Central memory CD8-positive, alpha-beta T cell (primary cell): ENCODE measurements at regions not wholly inside any gene's neighbourhood (a gene's known extent, or its start where the extent isn't known, plus 50 kb on each side); places are given as distances from the start of the nearest gene placed in this dataset.
"Not testable (repeated sequence)": the region's sequence is repeated elsewhere in the genome, so short reads cannot be mapped to it uniquely, and the experiment has no call there.

Experiments
- ATAC-seq: fragments of 150-1000 bp; cut with Tn5 transposase; replicated peaks from 2 replicates; pipeline ENCODE4 v1.10.0; 2022; ENCODE audit warnings: mild to moderate bottlenecking, moderate FRiP score, moderate number of reproducible peaks; ENCODE audit not compliant: poor library complexity, severe bottlenecking; ENCODE audit errors: extremely low read depth
- DNase-seq, 2 donors: peaks; one replicate each; pipeline ENCODE4 v3.0.0; 2021; ENCODE audit warnings: low spot score in 2 of 2
- H3K27ac Mint-ChIP-seq: one replicate; pipeline ENCODE4 v1.8.0; 2022; ENCODE audit warnings: low read depth, mild to moderate bottlenecking, moderate library complexity, mixed read lengths
- H3K27me3 Mint-ChIP-seq: one replicate; pipeline ENCODE4 v1.8.0; 2022; ENCODE audit warnings: mixed read lengths
- H3K36me3 Mint-ChIP-seq: one replicate; pipeline ENCODE4 v1.8.0; 2022; ENCODE audit warnings: mild to moderate bottlenecking, moderate library complexity, mixed read lengths; ENCODE audit not compliant: insufficient read depth
- H3K4me1 Mint-ChIP-seq: one replicate; pipeline ENCODE4 v1.8.0; 2022; ENCODE audit warnings: mixed read lengths
- H3K4me3 Mint-ChIP-seq: one replicate; pipeline ENCODE4 v1.8.0; 2022; ENCODE audit warnings: mild to moderate bottlenecking, moderate library complexity, mixed read lengths
- H3K9me3 Mint-ChIP-seq: one replicate; pipeline ENCODE4 v1.8.0; 2022; ENCODE audit warnings: mixed read lengths

DNA sequence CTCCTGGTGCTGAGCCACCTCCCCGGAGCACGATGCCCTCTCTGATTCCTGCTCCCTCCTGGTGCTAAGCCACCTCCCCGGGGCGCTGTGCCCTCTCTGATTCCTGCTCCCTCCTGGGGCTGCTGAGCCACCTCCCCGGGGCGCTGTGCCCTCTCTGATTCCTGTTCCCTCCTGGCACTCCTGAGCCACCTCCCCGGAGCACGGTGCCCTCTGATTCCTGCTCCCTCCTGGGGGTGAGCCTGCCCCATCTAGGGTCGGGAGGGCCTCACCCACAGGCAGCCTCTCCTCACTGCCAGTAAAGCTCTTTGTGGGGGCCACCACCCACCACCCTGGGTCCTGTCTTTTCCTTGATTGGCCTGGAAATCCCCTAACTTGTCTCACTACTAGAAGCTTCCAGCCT is 327.6 kb upstream of the SFSWAP start:
- no peak for ATAC-seq
- H3K4me3 Mint-ChIP-seq: no peak overlapping the region
- no peaks in the 10 kb centered on the region for H3K36me3 Mint-ChIP-seq
- H3K27me3 Mint-ChIP-seq: peaks cover 8% of the 10 kb centered on the region
- H3K4me1 Mint-ChIP-seq: no peaks in the 10 kb centered on the region
- no peak for DNase-seq
- H3K27ac Mint-ChIP-seq: no peak overlapping the region
- no peaks in the 10 kb centered on the region for H3K9me3 Mint-ChIP-seq

DNA sequence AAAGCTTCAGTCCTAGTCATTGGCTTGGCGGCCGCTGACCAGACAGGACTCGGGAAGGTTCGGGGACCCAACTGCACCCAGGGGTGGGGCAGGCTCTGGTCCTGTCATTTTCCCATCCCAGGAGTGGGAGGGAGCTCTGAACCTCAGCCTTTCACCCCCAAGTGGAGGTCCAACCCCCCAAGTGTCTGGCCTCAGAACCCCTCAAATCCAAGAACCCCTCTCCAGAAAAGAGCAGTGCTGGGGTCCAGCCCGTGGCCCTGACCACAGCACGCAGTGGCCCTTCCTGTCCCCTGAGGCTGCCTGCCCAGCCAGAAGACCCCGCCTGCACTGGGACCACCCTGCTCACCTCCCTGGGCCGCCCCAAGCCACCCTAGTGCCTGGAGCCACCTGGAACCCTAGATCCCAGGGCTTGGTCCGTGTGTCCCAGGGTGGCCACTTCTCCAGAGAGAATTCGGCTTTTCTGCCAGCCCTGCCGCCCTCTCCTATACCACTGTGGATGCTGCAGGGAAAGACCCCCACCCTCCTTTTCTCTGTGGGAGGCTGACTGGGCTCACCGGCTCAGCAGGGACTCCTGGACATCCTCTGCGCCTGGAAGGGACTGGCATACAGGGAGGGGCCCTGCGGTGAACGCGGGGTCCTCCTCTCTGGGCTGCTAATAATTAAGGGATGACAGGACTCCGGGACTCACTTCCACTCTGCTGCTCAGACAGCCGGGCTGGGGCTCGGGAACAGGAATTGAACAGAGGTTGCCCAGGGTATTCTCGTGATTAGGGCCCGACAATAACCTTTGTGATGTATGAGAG is 326.9 kb upstream of the SFSWAP start:
- ATAC-seq (no peak), DNase-seq (no peak)
- Mint-ChIP-seq H3K27me3 (peaks cover 8% of the 10 kb centered on the region), H3K9me3 (no peaks in the 10 kb centered on the region), H3K36me3 (no peaks in the 10 kb centered on the region), H3K4me3 (no peak overlapping the region), H3K4me1 (no peaks in the 10 kb centered on the region), H3K27ac (no peak overlapping the region)

DNA sequence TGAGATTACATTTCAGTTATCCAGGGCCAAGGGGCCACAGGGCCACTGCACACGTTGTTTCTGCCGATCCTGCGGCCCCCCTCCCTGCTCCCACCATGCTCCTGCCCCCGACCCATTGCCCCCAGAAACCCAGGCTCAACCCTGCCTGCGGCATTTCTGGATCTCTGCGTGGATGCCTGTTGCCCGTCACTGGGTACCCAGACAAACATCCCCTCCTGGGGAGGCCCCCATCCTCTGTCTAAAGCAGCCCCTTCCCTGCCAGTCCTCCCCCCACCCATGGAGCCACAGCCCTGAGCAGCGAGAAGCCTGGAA is 326.4 kb upstream of the SFSWAP start:
- H3K27ac Mint-ChIP-seq: no peak overlapping the region

DNA sequence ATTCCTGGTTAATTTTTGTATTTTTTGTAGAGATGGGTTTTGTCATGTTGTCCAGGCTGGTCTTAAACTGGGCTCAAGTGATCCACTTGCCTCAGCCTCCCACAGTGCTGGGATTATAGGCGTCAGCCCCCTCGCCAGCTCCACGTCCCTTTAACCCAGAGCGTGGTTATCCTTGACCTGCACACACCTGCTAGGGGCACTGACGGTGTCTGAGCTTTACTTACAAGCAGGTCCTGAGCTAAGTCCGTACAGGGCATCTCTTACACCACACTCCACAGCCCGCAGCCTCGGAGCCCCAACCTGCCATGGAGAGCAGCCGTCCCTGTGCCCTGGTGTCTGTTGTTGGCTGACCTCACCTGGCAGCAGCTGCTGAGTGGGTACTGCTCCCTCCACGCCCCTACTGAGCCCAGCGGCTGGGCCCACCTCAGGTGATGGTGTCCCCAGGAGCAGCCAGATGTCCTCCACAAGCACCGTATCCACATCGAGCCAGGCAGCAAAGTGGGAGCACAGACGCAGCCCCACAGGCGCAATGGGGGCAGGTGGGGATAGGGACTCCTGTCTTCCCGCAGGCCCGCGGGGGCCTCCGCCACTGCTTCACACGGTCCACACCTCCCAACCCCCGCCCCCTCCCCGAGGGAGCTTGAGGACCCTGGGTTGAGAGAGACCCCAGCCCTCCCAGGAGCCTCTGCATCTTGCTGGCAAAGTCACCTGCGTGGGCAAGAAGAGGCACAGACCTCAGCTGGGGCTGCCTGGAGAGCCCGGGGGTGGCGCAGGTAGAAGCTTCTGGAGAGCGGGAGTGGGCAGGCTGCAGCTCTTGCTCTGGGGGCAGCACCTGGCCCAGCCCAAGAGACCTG is 325.4 kb upstream of the SFSWAP start:
- H3K36me3 Mint-ChIP-seq: no peaks in the 10 kb centered on the region
- no peak for DNase-seq
- ATAC-seq: no peak
- H3K4me1 Mint-ChIP-seq: no peaks in the 10 kb centered on the region
- H3K27ac Mint-ChIP-seq: no peak overlapping the region
- H3K27me3 Mint-ChIP-seq: peaks cover 8% of the 10 kb centered on the region
- H3K9me3 Mint-ChIP-seq: no peaks in the 10 kb centered on the region
- no peak overlapping the region for H3K4me3 Mint-ChIP-seq

More for the DNA sequence above, 326.4 kb upstream of the SFSWAP start:
- H3K4me3 Mint-ChIP-seq: no peak overlapping the region
- ATAC-seq (no peak), DNase-seq (no peak)
- H3K27me3 Mint-ChIP-seq: peaks cover 8% of the 10 kb centered on the region
- no peaks in the 10 kb centered on the region for H3K36me3 Mint-ChIP-seq
- no peaks in the 10 kb centered on the region for H3K4me1 Mint-ChIP-seq
- H3K9me3 Mint-ChIP-seq: no peaks in the 10 kb centered on the region

DNA sequence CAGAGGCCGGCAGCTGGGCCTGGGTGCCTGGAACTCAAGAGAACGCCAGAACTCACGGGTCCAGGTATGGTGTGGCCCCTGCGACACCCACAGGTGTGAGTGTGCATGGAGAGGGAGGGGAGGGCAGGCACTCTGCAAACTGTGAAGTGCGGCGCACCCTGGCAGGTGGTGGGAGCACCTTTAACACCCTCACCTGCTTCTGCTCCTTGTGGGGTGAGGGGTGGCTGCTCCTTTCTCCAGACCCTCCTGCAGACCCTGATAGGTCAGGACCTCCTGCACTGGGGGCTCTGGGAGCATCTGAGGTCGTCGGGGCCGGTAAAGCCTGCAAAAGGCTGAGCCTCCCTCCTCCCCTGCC is 324.7 kb upstream of the SFSWAP start:
- Mint-ChIP-seq H3K4me3 (no peak overlapping the region), H3K27ac (no peak overlapping the region), H3K27me3 (peaks cover 8% of the 10 kb centered on the region), H3K9me3 (no peaks in the 10 kb centered on the region), H3K36me3 (no peaks in the 10 kb centered on the region), H3K4me1 (no peaks in the 10 kb centered on the region)
- ATAC-seq (no peak), DNase-seq (no peak)

DNA sequence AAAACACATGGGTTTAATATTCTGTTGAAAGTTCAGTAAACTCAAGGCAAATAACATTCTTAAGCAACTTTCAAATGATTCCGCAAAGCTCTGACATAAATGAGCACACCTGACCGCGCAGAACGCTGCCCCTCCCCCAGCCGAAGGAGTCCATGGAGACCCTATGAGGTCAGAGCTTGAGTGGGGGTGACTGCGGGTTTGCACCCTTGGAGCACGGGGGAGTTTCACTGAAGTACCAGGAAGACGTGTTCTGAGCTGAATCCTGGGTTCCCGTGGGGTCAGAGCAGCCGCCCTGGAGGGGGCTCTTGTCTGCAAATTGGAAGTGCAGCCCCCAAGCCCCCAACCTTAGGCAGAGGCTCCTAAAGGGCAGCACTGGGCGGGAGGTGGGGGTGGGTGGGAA is 324.1 kb upstream of the SFSWAP start:
- Mint-ChIP-seq H3K27ac (no peak overlapping the region), H3K9me3 (no peaks in the 10 kb centered on the region), H3K4me1 (no peaks in the 10 kb centered on the region), H3K36me3 (no peaks in the 10 kb centered on the region), H3K27me3 (peaks cover 8% of the 10 kb centered on the region), H3K4me3 (no peak overlapping the region)
- DNase-seq (no peak), ATAC-seq (no peak)

DNA sequence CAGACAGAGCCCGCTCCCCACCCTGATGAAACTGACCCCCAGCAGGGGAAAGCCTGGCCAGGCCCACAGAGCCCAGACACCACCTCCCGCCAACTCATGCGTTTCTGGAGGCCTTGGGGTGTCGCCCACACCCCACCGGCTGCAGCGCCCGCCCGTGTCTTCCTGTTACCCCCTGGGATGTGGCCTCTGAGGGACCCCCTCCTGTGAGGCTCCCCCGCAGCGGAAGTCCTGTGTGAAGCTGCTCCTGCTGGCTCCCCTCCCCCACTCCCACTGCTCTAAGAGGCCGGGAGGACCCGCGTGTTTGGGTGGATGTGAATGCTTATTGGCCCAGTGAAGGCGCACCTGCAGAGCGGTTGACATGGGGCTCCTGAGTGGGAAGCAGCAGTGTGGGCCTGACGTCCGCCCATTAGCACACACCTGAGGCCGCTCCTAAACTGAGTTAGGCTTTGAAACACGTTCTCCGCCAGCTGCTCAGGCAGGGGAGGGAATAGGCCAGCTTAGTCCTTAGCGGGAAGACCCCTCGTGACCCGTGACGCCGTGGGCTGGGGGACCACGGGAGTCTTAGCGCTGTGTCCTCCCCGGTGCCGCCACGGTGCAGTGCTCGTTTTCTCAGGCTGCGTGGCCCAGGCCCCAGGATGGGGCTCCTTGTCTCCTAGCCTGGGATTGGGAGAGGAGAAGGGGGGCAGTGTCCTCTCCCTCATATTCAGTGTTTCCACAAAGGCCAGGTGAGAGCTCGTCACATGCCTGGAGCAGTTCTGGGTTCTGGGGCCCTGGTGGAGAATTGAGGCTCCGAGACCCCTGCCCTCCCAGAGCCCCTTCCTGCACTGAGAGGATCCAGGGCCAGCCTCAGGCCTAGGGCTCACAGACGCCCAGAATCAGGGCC is 323.4 kb upstream of the SFSWAP start:
- ATAC-seq (no peak), DNase-seq (no peak)
- Mint-ChIP-seq H3K27ac (no peak overlapping the region), H3K4me1 (no peaks in the 10 kb centered on the region), H3K9me3 (no peaks in the 10 kb centered on the region), H3K27me3 (peaks cover 8% of the 10 kb centered on the region), H3K4me3 (no peak overlapping the region), H3K36me3 (no peaks in the 10 kb centered on the region)

DNA sequence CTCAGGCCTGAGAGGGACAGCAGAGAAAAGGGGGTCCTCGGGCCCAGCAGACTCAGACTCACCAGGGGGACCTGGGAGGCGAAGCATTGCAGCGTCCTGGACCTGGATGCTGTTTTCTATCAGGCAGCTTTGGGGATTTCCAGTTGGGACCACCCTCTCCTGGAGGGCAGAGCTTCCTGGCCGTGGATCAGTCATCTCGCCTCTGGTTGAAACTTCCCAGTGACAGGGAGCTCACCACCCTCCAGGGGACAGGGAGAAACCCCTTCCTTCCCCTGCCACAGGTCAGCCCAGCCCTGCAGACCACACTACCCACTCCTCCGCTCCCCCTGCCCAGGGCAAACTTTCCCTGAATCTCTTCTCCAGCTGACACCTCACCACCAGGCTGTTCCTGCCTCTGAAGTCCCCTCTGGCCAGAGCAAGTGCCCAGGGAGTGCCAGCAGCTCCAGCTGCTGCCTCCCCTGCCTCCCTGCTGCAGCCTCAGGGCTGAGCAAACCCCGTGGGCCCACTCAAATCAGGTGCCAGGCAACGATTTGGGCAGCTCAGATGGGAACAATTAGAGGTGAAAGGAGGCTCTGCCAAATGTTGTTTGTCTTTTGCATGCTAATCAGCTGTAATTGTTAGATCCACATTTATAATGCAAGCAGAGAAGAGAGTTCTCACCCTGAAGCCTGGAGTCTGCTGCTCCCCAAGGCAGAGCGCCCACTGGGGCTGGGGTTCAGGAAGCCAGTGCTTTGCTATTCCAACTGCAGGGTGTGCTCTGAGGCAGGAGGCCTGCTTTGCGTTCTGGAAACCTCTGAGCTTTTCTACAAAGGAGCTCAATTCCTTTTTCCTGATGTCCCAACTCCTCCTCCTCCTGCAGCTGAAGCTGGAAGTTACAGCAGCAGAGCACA is 322.5 kb upstream of the SFSWAP start:
- ATAC-seq, DNase-seq, H3K27ac Mint-ChIP-seq, H3K4me1 Mint-ChIP-seq, H3K9me3 Mint-ChIP-seq, H3K4me3 Mint-ChIP-seq, H3K27me3 Mint-ChIP-seq, H3K36me3 Mint-ChIP-seq: not testable (repeated sequence)

DNA sequence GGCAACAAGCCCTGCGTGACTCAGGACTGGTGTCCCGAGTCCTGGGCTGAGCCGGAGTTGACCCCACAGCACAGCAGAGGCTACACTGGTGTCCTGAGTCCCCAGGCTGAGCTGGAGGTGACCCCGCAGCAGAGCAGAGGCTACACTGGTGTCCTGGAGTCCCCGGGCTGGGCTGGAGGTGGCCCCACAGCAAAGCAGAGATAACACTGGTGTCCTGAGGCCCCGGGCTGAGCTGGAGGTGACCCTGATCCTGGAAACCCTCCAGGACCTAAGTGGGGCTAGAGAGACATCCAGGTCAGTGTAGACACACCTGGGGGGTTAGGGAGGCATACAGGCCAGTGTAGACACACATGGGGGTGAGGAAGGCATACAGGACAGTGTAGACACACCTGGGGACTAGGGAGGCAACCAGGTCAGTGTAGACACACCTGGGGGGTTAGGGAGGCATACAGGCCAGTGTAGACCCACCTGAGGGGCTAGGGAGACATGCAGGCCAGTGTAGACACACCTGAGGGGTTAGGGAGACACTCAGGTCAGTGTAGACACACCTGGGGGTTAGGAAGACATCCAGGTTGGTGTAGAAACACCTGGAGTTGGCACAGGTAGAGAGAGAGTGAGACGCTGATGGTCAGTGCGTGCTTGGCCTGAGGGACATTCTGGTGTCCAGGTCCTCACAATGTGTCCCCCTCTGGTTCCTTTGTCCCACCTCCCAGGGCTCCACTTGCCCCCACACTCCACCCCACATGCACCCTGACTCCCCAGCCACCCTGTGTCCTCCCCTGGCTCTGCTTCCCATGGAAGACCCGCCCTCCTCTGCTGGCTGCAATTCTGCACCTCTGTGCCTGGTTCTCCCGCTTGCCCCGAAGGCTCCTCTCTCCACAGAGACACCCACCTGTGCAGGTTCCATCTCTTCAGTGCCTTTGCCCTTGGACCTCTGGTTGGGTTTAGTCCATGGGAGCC is 321.6 kb upstream of the SFSWAP start:
- Mint-ChIP-seq H3K27ac (no peak overlapping the region), H3K27me3 (no peaks in the 10 kb centered on the region), H3K4me1 (no peaks in the 10 kb centered on the region), H3K9me3 (no peaks in the 10 kb centered on the region), H3K4me3 (no peak overlapping the region), H3K36me3 (no peaks in the 10 kb centered on the region)
- ATAC-seq (no peak), DNase-seq (no peak)

DNA sequence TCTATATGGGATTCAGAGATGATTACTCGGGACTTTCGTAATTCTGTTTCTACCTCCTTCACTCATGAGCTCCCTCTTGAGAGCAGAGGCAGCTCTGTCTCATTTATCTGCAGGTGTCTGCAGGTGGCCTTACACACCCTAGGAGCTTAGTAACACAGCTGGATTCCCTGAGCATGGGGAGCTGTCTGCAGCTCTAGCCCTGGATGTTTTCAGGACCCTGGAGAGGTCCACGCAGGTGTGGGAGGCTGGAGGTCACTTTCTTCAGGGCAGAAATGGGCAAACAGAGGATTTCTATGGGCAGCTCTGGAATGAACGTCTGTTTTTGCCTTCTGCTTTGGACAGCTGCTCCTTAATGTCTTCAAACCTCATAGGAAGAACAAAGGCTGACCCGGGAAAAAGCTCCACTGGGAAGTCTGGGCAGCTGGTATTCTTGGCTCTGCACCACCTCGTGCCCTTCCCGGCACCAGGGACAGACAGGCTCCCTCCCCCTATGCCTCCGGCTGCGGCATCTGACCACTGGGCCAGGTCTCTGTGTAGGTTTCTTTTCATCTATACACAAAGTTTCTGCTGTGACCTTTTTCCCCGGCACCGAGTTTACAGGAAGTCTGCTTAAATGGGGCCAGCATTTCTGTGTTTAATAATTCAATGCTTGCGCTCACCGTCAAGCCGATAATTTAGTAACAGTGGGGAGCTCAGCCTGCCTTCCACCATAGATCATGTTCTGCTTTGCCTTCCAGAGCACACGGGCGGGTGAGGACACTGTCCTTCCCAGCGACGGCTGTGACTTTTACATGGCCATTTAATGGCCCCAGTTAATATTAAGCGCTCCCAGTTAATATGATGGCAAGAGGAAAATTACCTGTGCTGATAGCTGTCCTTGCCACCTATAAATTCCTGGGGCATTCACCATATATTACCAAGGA is 320.2 kb upstream of the SFSWAP start:
- DNase-seq: no peak
- no peaks in the 10 kb centered on the region for H3K4me1 Mint-ChIP-seq

More for the DNA sequence above, 320.2 kb upstream of the SFSWAP start:
- ATAC-seq: no peak
- no peaks in the 10 kb centered on the region for H3K27me3 Mint-ChIP-seq
- H3K36me3 Mint-ChIP-seq: no peaks in the 10 kb centered on the region
- H3K27ac Mint-ChIP-seq: no peak overlapping the region
- H3K4me3 Mint-ChIP-seq: no peak overlapping the region
- H3K9me3 Mint-ChIP-seq: no peaks in the 10 kb centered on the region
